Smooth muscle cell (in vitro differentiated cells): ENCODE measurements at regions not wholly inside any gene's neighbourhood (a gene's known extent, or its start where the extent isn't known, plus 50 kb on each side); places are given as distances from the start of the nearest gene placed in this dataset.

ENCODE experiments used
- DNase-seq: peaks from one replicate; lab custom pipeline; 2025; ENCODE audit not compliant: unreplicated experiment; lab: John Stamatoyannopoulos, UW
- H2AFZ ChIP-seq: fragments of 200-600 bp; sonication (generic); 2 replicates; pipeline ENCODE4 v1.6.0; 2016; ENCODE audit warnings: antibody characterized with exemption, low read depth, mild to moderate bottlenecking
- H3F3A ChIP-seq: fragments of 200-600 bp; sonication (generic); 2 replicates; pipeline ENCODE4 v1.6.0; 2017; ENCODE audit warnings: antibody characterized with exemption, low read depth
- H3K27ac ChIP-seq: fragments of 200-600 bp; sonication (generic); 2 replicates; pipeline ENCODE4 v1.5.1; 2016; ENCODE audit warnings: low read depth, mild to moderate bottlenecking
- H3K27me3 ChIP-seq: fragments of 200-600 bp; sonication (generic); 2 replicates; pipeline ENCODE4 v1.6.1; 2016; ENCODE audit warnings: low read depth, mild to moderate bottlenecking
- H3K36me3 ChIP-seq: fragments of 200-600 bp; sonication (generic); 2 replicates; pipeline ENCODE4 v1.5.1; 2016; ENCODE audit warnings: low read depth
- H3K4me1 ChIP-seq: fragments of 200-600 bp; sonication (generic); 2 replicates; pipeline ENCODE4 v1.5.1; 2016; ENCODE audit warnings: low read depth
- H3K4me2 ChIP-seq: fragments of 200-600 bp; sonication (generic); 2 replicates; pipeline ENCODE4 v1.6.0; 2016; ENCODE audit warnings: mild to moderate bottlenecking
- H3K4me3 ChIP-seq: fragments of 200-600 bp; sonication (generic); 2 replicates; pipeline ENCODE4 v1.5.1; 2016; ENCODE audit warnings: mild to moderate bottlenecking
- H3K79me2 ChIP-seq: fragments of 200-600 bp; sonication (generic); 2 replicates; pipeline ENCODE4 v1.6.0; 2016; ENCODE audit warnings: low read depth, mild to moderate bottlenecking
- H3K9ac ChIP-seq: fragments of 200-600 bp; sonication (generic); 2 replicates; pipeline ENCODE4 v1.6.0; 2016; ENCODE audit warnings: low read depth
- H3K9me3 ChIP-seq: fragments of 200-600 bp; sonication (generic); replicated peaks from 2 replicates; pipeline ENCODE4 v1.5.1; 2016; ENCODE audit warnings: low read depth
- H4K20me1 ChIP-seq: fragments of 200-600 bp; sonication (generic); 2 replicates; pipeline ENCODE4 v1.6.0; 2016; ENCODE audit warnings: low read depth
- CTCF ChIP-seq: fragments of 200-600 bp; sonication (generic); IDR thresholded peaks from 2 replicates; pipeline ENCODE4 v1.5.1; 2017; ENCODE audit warnings: borderline replicate concordance, mild to moderate bottlenecking, antibody characterized with exemption; ENCODE audit not compliant: insufficient read depth, poor library complexity, severe bottlenecking
- WGBS: methylation state at CpG from one replicate; pipeline ENCODE4 v1.1.7; 2016; ENCODE audit warnings: low lambda C conversion rate; 5-methylcytosine and 5-hydroxymethylcytosine counted together

GRCh38 chr14:71852181-71852580 is 80.0 kb upstream of the RGS6 start:
- H3K27ac ChIP-seq: no peak overlapping the region
- no peak overlapping the region for H3K9ac ChIP-seq
- H3K9me3 ChIP-seq: no peaks in the 10 kb centered on the region
- no peak for TF ChIP-seq CTCF
- no peaks in the 10 kb centered on the region for H3F3A ChIP-seq
- no peak overlapping the region for H3K4me3 ChIP-seq
- no peak overlapping the region for H2AFZ ChIP-seq
- H3K4me1 ChIP-seq: no peaks in the 10 kb centered on the region
- H3K36me3 ChIP-seq: no peaks in the 10 kb centered on the region
- DNase-seq: no peak
- no peak overlapping the region for H3K4me2 ChIP-seq
- H4K20me1 ChIP-seq: no peaks in the 10 kb centered on the region
- H3K27me3 ChIP-seq: no peaks in the 10 kb centered on the region
- no peaks in the 10 kb centered on the region for H3K79me2 ChIP-seq

GRCh38 chr14:71855399-71856036 is 76.7 kb upstream of the RGS6 start:
- no peaks in the 10 kb centered on the region for H3K4me1 ChIP-seq
- DNase-seq: peak; percentile 10

GRCh38 chr14:71856199-71856919 is 75.9 kb upstream of the RGS6 start:
- no peaks in the 10 kb centered on the region for H3K9me3 ChIP-seq
- no peaks in the 10 kb centered on the region for H3K36me3 ChIP-seq
- no peak for TF ChIP-seq CTCF
- H3F3A ChIP-seq: no peaks in the 10 kb centered on the region
- no peak overlapping the region for H3K4me2 ChIP-seq
- H3K4me3 ChIP-seq: no peak overlapping the region
- H3K79me2 ChIP-seq: no peaks in the 10 kb centered on the region
- H4K20me1 ChIP-seq: no peaks in the 10 kb centered on the region
- no peaks in the 10 kb centered on the region for H3K27me3 ChIP-seq
- DNase-seq: no peak
- H2AFZ ChIP-seq: no peak overlapping the region
- no peaks in the 10 kb centered on the region for H3K4me1 ChIP-seq
- no peak overlapping the region for H3K9ac ChIP-seq
- no peak overlapping the region for H3K27ac ChIP-seq
- 90% methylated on average over 9 of the region's 9 CpGs for WGBS

More at GRCh38 chr14:71855399-71856036, 76.7 kb upstream of the RGS6 start:
- no peaks in the 10 kb centered on the region for H3K9me3 ChIP-seq
- H3K27me3 ChIP-seq: no peaks in the 10 kb centered on the region
- peak; percentile 69 for TF ChIP-seq CTCF
- no peak overlapping the region for H3K9ac ChIP-seq
- H3K36me3 ChIP-seq: no peaks in the 10 kb centered on the region
- no peaks in the 10 kb centered on the region for H4K20me1 ChIP-seq
- 100% methylated on average over 1 of the region's 1 CpG for WGBS
- no peak overlapping the region for H3K4me3 ChIP-seq
- H3K4me2 ChIP-seq: no peak overlapping the region
- no peak overlapping the region for H3K27ac ChIP-seq
- H2AFZ ChIP-seq: no peak overlapping the region
- H3F3A ChIP-seq: no peaks in the 10 kb centered on the region
- H3K79me2 ChIP-seq: no peaks in the 10 kb centered on the region

GRCh38 chr14:71863049-71863448 is 69.2 kb upstream of the RGS6 start:
- no peaks in the 10 kb centered on the region for H3F3A ChIP-seq
- H3K4me2 ChIP-seq: no peak overlapping the region
- DNase-seq: no peak
- no peaks in the 10 kb centered on the region for H3K9me3 ChIP-seq
- H4K20me1 ChIP-seq: no peaks in the 10 kb centered on the region
- H3K4me1 ChIP-seq: no peaks in the 10 kb centered on the region
- no peak overlapping the region for H2AFZ ChIP-seq
- no peak overlapping the region for H3K27ac ChIP-seq
- H3K9ac ChIP-seq: no peak overlapping the region
- no peak overlapping the region for H3K4me3 ChIP-seq
- no peaks in the 10 kb centered on the region for H3K79me2 ChIP-seq
- H3K36me3 ChIP-seq: no peaks in the 10 kb centered on the region
- WGBS: 94% methylated on average over 3 of the region's 3 CpGs
- no peaks in the 10 kb centered on the region for H3K27me3 ChIP-seq
- peak; percentile 16 for TF ChIP-seq CTCF
